K562 (cell line): ENCODE measurements at regions not wholly inside any gene's neighbourhood (a gene's known extent, or its start where the extent isn't known, plus 50 kb on each side); places are given as distances from the start of the nearest gene placed in this dataset.

Source experiments
- CCNT2 ChIP-seq: IDR thresholded peaks from 2 replicates; pipeline ENCODE4 v1.6.1; 2011; ENCODE audit warnings: borderline replicate concordance, low read depth, mild to moderate bottlenecking, moderate library complexity, mixed read lengths, low read length; ENCODE audit not compliant: insufficient read length; ENCODE audit errors: extremely low read depth
- L3MBTL2 ChIP-seq: fragments of 450-650 bp; IDR thresholded peaks from 2 replicates; pipeline ENCODE4 v1.6.1; 2016; ENCODE audit warnings: mild to moderate bottlenecking, moderate library complexity
- MAFF ChIP-seq: IDR thresholded peaks from 2 replicates; pipeline ENCODE4 v1.6.1; 2012; ENCODE audit warnings: low read length, improper control_type of control experiment
- MEF2D ChIP-seq: conservative IDR thresholded peaks from 2 replicates; pipeline ENCODE4 v1.6.1; 2016; ENCODE audit warnings: low read depth, missing genetic modification characterization, missing compliant biosample characterization
- SUPT5H ChIP-seq: fragments of 450-650 bp; IDR thresholded peaks from 2 replicates; pipeline ENCODE4 v1.6.1; 2016
- TAF15 ChIP-seq: fragments of 200-400 bp; formaldehyde crosslinking; IDR thresholded peaks from 2 replicates; pipeline ENCODE4 v1.6.1; 2017; ENCODE audit warnings: mild to moderate bottlenecking, low read depth, low read length, moderate library complexity
- ZNF197 ChIP-seq: fragments of 200-800 bp; sonication (Bioruptor generic); IDR thresholded peaks from 2 replicates; pipeline ENCODE4 v1.6.1; 2016; ENCODE audit warnings: low read depth, missing genetic modification characterization, missing compliant biosample characterization
- TF ChIP-seq, protein P1 (sequence below), 3 experiments: IDR thresholded peaks in 2 of 3; conservative IDR thresholded peaks in 1 of 3; 2 replicates each; pipeline ENCODE4 v1.5.1; 2011 to 2012; ENCODE audit warnings: low read length in 3 of 3, mild to moderate bottlenecking in 3 of 3, control low read depth in 2 of 3, improper control_type of control experiment in 1 of 3, inconsistent platforms in 1 of 3, low read depth in 1 of 3, mixed read lengths in 1 of 3, moderate library complexity in 1 of 3; ENCODE audit not compliant: insufficient read depth in 2 of 3
- TF ChIP-seq, protein P2 (sequence below): fragments of 450-650 bp; formaldehyde crosslinking; IDR thresholded peaks from 2 replicates; pipeline ENCODE4 v1.4.0; 2020; ENCODE audit warnings: mild to moderate bottlenecking, mixed read lengths

DNA sequence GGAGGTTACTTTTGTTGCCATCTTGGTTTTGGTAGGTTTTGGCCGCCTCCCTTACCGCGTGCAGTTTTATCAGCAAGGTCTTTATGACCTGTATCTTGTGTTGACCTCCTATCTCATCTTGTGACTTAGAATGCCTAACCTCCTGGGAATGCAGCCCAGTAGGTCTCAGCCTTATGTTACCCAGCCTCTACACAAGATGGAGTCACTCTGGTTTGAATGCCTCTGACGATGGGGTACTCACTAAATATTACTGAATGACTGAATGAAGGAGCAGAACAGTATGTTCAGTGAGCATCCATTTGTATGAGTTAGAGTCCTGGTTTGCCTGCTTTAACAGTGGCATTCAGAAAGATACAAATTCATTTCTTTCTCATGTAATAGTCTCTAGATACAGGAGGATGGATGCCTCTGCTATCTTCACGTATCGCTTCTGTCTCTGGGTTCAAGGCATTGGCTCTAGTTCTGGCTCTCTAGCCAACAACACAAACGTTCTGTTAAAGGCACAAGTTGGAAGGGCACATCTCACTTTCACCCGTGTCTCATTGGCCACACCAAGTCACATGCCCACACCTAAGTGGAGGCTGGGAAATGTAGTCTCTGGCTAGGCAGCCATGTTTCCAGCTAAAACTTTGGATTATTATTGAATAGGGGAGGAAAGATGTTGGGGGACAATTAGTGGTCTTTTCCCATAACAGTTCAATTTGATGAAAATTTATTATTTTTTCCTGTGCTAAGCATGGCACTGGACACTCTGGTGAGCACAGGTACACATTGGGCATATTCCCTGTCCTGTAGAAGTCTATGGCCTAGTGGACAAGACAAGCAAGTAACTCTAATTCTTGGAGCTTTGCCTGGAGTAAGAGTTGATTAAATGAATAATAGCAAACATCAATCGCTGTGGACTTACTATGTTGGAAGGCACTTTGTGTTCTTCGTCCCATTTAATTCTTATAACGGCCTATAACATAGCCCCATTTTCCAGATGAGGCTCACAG lies 75.2 kb upstream of the RPH3A start:
- no peak for TF ChIP-seq SUPT5H
- no peak for TF ChIP-seq TAF15
- peak; percentile 59; the same call in 1 of the 2 replicates for TF ChIP-seq MEF2D (tag)
- TF ChIP-seq MAFF = no peak
- TF ChIP-seq, protein P1, sequence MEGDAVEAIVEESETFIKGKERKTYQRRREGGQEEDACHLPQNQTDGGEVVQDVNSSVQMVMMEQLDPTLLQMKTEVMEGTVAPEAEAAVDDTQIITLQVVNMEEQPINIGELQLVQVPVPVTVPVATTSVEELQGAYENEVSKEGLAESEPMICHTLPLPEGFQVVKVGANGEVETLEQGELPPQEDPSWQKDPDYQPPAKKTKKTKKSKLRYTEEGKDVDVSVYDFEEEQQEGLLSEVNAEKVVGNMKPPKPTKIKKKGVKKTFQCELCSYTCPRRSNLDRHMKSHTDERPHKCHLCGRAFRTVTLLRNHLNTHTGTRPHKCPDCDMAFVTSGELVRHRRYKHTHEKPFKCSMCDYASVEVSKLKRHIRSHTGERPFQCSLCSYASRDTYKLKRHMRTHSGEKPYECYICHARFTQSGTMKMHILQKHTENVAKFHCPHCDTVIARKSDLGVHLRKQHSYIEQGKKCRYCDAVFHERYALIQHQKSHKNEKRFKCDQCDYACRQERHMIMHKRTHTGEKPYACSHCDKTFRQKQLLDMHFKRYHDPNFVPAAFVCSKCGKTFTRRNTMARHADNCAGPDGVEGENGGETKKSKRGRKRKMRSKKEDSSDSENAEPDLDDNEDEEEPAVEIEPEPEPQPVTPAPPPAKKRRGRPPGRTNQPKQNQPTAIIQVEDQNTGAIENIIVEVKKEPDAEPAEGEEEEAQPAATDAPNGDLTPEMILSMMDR (IDR thresholded peaks at IDR 0.05 in 2 of 3, conservative IDR thresholded peaks at IDR 0.05 in 1 of 3; ENCODE audit: insufficient read depth in 2 of 3, low read depth in 1 of 3, low read length in 3 of 3) = no peak
- no peak for TF ChIP-seq CCNT2
- TF ChIP-seq, protein P2, sequence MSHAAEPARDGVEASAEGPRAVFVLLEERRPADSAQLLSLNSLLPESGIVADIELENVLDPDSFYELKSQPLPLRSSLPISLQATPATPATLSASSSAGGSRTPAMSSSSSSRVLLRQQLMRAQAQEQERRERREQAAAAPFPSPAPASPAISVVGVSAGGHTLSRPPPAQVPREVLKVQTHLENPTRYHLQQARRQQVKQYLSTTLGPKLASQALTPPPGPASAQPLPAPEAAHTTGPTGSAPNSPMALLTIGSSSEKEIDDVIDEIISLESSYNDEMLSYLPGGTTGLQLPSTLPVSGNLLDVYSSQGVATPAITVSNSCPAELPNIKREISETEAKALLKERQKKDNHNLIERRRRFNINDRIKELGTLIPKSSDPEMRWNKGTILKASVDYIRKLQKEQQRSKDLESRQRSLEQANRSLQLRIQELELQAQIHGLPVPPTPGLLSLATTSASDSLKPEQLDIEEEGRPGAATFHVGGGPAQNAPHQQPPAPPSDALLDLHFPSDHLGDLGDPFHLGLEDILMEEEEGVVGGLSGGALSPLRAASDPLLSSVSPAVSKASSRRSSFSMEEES (CRISPR knock-in tag) = no peak
- no peak for TF ChIP-seq L3MBTL2
- TF ChIP-seq ZNF197 (CRISPR knock-in tag) = 0 out of 2 replicates have a peak, but pooled peaks have one; percentile 71
